ENCODE measurements at regions not wholly inside any gene's neighbourhood (a gene's known extent, or its start where the extent isn't known, plus 50 kb on each side); places are given as distances from the start of the nearest gene placed in this dataset.

GRCh38 chr10:80896076-80896475, 358.4 kb downstream of the SH2D4B start:
- no peak for TF ChIP-seq CTCF (IDR thresholded peaks at IDR 0.05; ENCODE audit: borderline replicate concordance, extremely low read depth, low read length, poor library complexity, severe bottlenecking)
- no peak for TF ChIP-seq EZH2 (IDR thresholded peaks at IDR 0.05; ENCODE audit: borderline replicate concordance, low read depth, low read length, severe bottlenecking)
